GM21367 (cell line): ENCODE measurements at regions not wholly inside any gene's neighbourhood (a gene's known extent, or its start where the extent isn't known, plus 50 kb on each side); places are given as distances from the start of the nearest gene placed in this dataset.
"Not testable (repeated sequence)": the region's sequence is repeated elsewhere in the genome, so short reads cannot be mapped to it uniquely, and the experiment has no call there.

Source experiments
- ATAC-seq: cut with Tn5 transposase; IDR thresholded peaks from one replicate; pipeline ENCODE4 v1.9.1; 2021; ENCODE audit not compliant: unreplicated experiment

DNA sequence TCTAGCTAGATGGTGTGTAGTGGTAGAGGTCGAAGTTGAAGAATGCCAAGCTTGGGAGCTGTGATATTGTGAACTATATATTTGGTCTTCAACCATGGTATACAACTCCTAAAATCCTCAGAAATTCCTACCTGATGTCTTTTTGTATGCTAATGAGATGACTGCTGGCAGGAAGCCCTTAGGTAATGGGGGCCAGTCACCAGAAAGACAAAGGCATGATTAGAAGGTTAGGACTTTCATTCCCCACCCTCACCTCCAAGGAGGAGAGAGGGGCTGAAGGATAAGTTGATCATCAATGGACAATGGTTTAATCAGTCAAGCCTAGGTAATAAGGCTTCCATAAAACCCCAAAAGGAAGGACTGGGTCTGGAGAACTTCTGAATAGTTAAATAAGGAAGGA is 285.7 kb upstream of the POU5F2 start:
- no peak for ATAC-seq

DNA sequence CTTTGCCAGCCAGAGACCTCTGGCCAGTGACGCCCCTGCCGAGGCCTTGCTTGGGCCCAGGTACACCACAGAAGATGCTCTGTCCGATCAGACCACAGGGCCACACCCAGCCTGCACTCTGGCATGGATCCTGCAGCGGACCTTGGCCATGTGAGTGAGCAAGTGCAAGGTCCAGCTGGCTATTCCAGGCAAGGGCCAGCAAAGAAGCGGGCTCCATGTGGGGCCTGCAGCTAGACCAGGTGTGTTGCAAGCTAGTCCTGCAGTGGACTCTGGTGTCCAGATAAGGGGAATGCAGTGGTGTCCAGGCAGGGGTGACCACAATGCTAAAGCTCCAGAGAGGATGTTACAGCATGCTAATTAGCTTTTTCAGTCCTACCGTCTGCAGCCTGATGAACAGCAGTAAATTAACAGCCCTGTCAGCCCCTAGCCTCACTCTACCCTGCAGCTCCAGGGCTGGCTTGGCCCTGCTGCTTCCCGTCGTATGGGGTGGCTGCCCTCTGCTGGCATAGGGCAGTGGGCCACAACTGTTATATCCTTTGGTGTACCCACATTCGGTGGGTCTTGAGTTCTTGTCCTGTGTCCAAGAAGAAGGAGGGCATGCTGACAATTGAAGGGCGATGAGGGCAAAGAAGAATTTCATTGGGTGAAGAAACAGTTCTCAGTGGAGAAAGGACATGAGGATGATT is 284.5 kb upstream of the POU5F2 start:
- ATAC-seq, result no peak

DNA sequence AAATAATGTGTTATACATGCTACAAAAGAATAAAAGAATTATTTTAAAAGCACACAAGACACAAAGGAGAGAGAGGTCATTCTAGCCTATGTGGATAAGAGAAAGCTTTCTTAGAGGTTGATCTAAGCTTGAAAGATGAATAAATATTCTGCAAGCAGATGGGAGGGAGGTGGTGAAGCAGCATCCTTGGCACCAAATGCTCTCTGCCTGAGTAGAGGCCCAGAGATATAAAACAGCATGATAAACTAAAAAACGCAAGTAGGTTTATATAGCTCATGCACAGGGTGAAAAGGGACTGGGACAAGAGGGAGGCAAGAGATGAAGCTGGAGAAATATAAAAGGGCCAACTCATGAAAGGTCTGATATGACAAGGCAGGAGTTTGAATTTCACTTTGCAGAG is 283.2 kb upstream of the POU5F2 start:
- ATAC-seq, result no peak

DNA sequence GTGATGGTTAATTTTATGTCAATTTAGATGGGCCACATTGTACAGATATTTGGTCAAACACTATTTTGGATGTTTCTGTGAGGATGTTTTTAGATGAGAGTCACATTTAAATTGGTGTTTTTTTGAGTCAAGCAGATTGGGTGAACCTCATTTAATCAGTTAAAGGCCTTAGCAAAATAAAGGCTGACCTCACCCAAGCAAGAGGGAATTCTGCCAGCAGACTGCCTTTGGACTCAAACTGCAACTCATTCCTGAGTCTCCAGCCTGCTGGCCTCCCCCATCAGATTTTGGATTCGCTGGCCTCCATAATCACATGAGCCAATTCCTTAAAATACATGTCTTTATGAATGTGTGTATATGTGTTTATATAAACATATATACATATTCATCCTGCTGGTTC is 282.7 kb upstream of the POU5F2 start:
- ATAC-seq, result no peak

- ATAC-seq, result no peak
Measured at GRCh38 chr5:94021246-94021645, 279.8 kb upstream of the POU5F2 start.

DNA sequence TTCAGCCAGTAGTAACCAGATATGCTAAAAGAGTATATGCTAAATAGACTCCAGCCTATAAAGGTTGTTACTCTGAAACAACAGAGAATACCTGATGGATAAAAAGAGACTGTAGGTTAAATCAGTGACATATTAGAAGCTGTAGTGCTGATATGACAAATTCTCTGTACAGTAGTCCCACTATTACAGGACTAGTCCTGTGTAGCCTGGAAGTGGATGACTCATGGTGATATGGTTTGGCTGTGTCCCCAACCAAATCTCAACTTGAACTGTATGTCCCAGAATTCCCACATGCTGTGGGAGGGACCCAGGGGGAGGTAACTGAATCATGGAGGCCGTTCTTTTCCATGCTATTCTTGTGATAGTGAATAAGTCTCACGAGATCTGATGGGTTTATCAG is 276.2 kb upstream of the POU5F2 start:
- no peak for ATAC-seq

DNA sequence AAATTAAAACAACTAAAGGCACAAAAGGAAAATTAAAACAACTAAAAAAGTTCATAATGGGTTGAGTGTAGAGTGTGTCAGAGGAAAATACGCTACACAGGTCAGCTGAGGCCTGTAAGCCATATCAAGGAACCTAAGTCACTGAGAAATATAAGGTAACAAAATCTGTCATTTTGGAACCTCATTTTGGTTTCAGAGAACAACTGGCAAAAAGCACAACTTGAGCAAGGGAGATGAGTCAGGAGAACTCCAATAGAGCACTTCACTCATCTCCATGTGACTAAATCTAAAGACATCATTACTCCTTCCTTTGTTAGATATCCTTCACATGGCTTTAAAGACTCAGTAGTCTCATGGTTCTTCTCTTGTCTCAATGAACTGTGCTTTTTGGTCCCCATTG is 269.4 kb upstream of the POU5F2 start:
- ATAC-seq, result no peak

- ATAC-seq, result no peak
Measured at GRCh38 chr5:94009161-94009560, 267.8 kb upstream of the POU5F2 start.

GRCh38 chr5:93998951-93999455 is 257.6 kb upstream of the POU5F2 start:
- ATAC-seq, result no peak

GRCh38 chr5:93997562-93997961 is 256.2 kb upstream of the POU5F2 start:
- no peak for ATAC-seq

DNA sequence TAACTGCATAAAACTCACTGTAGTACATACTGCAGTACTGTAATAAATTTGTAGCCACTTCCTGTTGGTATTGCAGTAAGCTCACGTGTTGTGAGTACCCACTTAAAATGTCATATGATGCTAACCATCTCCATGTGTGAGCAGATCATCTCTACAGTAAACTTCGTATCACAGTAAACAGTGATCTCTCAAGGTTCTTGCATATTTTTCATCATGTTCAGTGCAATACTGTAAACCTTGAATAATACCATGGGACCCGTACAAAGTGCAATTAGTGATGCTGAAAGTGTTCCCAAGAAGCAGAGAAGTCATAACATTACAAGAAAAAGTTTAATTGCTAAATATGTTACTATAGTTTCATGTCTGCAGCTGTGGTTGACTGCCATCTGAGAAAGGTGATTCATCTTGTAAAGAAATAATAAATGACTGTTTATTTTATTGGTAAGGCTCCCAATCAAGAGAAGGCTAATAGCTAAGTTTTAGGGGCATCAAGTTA is 253.8 kb upstream of the POU5F2 start:
- no peak for ATAC-seq

DNA sequence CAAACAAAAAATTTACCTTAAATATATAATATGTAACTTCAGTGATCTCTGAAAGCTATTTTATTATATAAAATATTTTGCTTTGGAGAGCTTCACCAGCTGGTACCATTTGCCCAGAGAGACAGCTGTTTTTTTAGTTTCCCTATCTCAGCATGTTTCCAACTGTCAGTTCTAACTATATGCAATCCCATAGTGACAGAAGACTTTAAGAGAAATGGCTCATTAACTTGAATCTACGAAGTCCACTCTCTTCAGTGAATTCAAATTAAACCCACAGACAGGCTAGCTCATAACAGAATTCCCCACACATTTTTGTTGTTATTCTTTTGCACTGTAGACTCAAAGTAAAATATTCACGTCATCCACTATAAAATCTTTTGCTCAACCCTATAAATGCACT is 251.8 kb upstream of the POU5F2 start:
- no peak for ATAC-seq

DNA sequence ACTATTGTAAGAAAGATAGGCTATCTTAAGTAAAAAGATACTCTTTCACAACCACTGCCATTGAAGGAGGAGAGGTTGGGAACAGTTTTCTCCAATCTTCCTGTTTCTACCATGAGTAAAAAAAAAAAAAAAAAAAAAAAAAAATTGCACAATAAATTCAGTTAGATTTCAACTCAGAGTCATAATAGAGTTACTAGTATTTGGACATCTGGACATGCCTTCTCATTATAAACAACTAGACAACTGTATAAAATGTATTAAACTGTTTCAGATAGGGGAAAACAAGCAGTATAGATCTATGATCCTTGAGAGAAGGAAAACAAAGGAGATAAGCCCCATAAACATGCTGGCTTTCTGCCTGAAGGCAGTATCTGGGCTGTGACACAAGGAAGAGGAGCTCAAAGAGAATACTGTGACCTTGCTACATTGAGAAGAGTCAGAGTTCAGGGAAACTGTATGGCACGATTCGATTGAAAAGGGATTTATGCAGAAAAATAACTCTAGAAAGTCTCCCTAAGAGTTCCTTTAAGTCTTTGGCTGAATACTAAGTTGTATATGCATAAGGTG is 249.2 kb upstream of the POU5F2 start:
- ATAC-seq, result no peak

DNA sequence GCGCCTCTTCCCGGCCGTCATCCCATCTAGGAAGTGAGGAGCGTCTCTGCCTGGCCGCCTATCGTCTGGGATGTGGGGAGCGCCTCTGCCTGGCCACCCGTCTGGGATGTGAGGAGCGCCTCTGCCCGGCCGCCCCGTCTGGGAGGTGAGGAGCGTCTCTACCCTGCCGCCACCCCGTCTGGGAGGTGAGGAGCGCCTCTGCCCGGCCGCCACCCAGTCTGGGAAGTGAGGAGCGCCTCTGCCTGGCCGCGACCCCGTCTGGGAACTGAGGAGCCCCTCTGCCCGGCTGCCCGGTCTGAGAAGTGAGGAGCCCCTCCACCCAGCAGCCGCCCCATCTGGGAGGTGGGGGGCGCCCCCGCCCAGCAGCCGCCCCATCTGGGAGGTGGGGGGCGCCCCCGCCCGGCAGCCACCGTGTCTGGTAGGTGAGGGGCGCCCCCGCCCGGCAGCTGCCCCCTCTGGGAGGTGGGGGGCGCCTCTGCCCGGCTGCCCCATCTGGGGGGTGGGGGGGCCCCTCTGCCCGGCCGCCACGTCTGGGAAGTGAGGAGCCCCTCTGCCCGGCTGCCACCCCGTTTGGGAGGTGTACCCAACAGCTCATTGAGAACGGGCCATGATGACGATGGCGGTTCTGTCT is 244.7 kb upstream of the POU5F2 start:
- not testable (repeated sequence) for ATAC-seq

GRCh38 chr5:93978222-93978621 is 236.8 kb upstream of the POU5F2 start:
- ATAC-seq, result no peak

DNA sequence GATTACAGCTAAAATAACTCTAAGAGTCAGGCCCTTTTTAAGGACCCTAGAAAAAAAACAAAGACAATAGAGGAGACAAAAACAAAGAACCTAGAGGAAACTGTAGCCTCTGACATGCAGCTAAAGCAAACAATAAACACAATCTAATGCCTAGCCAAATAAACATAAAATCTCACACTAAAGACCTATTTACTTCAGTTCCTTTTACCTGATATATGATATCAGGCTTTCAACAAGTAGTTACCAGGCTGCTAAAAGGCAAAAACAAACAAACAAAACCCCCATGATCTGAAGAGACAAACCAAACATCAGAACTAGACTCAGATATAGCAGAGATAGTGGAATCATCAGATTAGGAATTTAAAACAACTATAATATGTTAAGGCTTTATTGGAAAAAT is 226.5 kb upstream of the POU5F2 start:
- ATAC-seq, result no peak

GRCh38 chr5:93964421-93964820 is 223.0 kb upstream of the POU5F2 start:
- ATAC-seq, result no peak

- no peak for ATAC-seq
Measured at GRCh38 chr5:93960042-93960441, 218.6 kb upstream of the POU5F2 start.

DNA sequence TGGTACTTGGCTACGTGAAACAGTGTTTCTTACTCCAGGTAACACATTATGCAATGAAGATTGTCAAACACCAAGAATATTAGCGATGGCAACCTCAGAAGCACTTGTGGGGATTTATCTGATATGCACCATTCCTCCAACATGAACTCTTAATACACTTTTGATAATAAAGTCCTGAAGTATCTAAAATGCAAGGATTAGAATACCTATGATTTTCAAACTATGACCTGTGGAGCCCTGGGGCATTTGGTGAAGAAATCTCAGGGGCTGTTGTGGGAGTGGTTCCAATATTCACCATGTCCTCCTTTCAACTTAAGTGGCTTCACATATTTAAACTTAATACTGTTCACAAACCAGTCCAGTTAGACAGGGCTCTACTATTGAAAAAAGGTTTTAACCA is 214.6 kb upstream of the POU5F2 start:
- no peak for ATAC-seq

DNA sequence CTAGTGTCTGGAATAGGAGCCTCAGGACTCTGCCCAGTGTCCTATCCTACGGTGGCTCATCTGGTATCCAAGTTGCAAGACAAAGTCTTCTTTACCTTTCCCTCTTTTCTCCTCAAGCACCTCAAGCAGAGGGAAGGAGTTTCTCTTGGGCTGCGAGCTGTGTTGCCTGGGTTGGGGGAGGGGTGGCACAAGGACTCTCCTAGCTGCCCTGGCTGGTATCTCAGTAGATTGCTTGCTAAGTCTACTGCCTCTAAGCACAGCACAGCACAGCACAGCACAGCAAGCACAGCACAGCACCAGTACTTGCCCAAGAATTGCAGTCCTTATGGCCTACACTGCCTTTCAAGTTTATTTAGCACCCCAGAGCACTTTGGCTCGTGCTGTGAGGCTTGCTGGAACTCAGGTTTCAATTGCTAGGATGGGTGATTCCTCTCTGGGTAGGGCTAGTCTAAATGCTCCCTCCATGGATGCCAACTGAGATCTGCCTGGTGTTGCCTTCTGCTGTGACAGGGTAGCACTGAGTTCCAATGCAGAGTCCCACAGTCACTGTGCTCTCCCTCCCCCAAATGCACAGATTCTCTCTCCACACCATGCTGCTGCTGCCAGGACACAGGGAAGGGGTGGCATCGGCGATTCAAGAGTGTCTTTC is 213.1 kb upstream of the POU5F2 start:
- ATAC-seq, result no peak

GRCh38 chr5:93953442-93953841 is 212.0 kb upstream of the POU5F2 start:
- ATAC-seq, result no peak

DNA sequence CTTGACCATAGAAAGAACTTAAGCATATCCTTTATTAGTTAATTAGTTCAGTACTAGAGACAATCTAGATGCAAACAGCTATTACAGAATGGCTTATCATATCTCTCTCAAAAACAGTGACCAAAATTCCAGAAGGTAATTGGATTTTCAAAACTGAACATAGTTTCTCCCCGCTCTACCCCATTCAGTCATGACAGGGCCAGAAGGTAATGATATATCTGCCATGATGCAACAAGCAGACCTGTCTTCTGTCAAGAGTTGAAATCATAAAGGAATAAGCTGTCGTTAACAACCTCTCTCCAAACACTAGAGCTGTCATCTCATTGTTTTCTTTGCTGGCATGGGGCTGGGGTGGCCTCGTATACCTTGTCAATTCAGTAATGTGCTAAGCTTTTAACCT is 200.5 kb upstream of the POU5F2 start:
- ATAC-seq, result no peak
